HL-60 (cell line): ENCODE measurements at regions not wholly inside any gene's neighbourhood (a gene's known extent, or its start where the extent isn't known, plus 50 kb on each side); places are given as distances from the start of the nearest gene placed in this dataset.

ENCODE experiments used
- DNase-seq, 2 experiments: peaks; one replicate each; pipeline ENCODE4 v3.0.0-alpha.2; 2010 to 2020; ENCODE audit warnings: low read depth in 1 of 2, low spot score in 1 of 2
- H3K27ac ChIP-seq: fragments of 250-450 bp; sonication (Bioruptor Pico); replicated peaks from 2 replicates; pipeline ENCODE4 v1.5.1; 2020; ENCODE audit warnings: mild to moderate bottlenecking, moderate library complexity
- H3K27me3 ChIP-seq: fragments of 250-450 bp; sonication (Bioruptor Pico); 2 replicates; pipeline ENCODE4 v1.5.1; 2021; ENCODE audit warnings: mild to moderate bottlenecking, moderate library complexity; ENCODE audit not compliant: insufficient read depth, poor library complexity, severe bottlenecking
- H3K4me3 ChIP-seq: replicated peaks from 2 replicates; pipeline ENCODE4 v1.5.1; 2011; ENCODE audit warnings: mild to moderate bottlenecking, control low read depth, low read length; ENCODE audit not compliant: insufficient read depth
- GABPA ChIP-seq: IDR thresholded peaks from 2 replicates; pipeline ENCODE4 v1.6.1; 2012; ENCODE audit warnings: low read depth
- POLR2AphosphoS5 ChIP-seq: IDR thresholded peaks from 2 replicates; pipeline ENCODE4 v1.6.1; 2012; ENCODE audit warnings: low read depth
- REST ChIP-seq: IDR thresholded peaks from 2 replicates; pipeline ENCODE4 v1.6.1; 2012; ENCODE audit warnings: low read depth; ENCODE audit not compliant: insufficient replicate concordance
- SPI1 ChIP-seq: IDR thresholded peaks from 2 replicates; pipeline ENCODE4 v1.6.1; 2012; ENCODE audit warnings: low read depth, mild to moderate bottlenecking, borderline replicate concordance
- TF ChIP-seq, protein P1 (sequence below): IDR thresholded peaks from one replicate; pipeline ENCODE4 v1.5.1; 2011; ENCODE audit warnings: low read length, control low read depth, inconsistent platforms; ENCODE audit not compliant: insufficient read depth

DNA sequence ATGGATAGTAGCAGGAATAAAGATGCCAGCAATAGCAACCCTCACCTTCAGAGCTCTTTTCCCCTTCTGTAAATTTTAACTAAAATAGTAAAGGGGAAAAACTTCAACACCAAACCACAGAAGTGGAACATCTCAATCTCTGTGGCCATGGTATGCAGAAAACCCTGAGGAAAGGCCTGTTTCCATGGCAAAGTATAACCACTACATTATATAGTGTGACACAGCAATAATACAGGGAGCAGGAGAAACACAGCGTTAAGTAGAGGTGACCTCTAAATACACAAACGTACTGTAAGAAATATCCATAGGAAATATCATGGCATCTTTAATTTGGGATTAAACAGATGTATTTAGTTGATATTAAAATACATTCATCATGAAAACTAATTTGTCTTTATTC lies 106.4 kb downstream of the SLC24A2 start:
- H3K4me3 ChIP-seq: no peak overlapping the region
- H3K27me3 ChIP-seq: no peaks in the 10 kb centered on the region
- no peak for DNase-seq
- TF ChIP-seq, protein P1, sequence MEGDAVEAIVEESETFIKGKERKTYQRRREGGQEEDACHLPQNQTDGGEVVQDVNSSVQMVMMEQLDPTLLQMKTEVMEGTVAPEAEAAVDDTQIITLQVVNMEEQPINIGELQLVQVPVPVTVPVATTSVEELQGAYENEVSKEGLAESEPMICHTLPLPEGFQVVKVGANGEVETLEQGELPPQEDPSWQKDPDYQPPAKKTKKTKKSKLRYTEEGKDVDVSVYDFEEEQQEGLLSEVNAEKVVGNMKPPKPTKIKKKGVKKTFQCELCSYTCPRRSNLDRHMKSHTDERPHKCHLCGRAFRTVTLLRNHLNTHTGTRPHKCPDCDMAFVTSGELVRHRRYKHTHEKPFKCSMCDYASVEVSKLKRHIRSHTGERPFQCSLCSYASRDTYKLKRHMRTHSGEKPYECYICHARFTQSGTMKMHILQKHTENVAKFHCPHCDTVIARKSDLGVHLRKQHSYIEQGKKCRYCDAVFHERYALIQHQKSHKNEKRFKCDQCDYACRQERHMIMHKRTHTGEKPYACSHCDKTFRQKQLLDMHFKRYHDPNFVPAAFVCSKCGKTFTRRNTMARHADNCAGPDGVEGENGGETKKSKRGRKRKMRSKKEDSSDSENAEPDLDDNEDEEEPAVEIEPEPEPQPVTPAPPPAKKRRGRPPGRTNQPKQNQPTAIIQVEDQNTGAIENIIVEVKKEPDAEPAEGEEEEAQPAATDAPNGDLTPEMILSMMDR: no peak
- TF ChIP-seq SPI1 (no peak), GABPA (no peak), POLR2AphosphoS5 (no peak), REST (no peak)
- no peak overlapping the region for H3K27ac ChIP-seq

DNA sequence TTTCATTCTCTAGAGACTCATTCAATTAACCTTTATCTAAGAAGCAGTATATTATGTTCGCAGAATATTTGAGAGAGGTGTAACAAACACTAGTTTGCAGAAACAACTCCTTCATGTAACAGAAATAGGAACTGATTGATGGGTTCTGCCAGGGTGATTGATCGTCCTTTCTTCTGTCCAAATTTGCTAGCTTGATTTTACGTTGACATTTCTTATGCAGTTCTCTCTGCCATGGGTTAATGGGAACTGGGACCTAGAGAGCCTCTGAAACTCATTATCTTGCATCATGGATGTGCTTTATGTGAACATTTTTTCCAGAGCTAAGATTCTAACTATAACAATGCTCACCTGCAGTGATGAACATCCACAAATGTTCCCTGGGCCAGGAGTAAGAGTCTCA lies 107.0 kb downstream of the SLC24A2 start:
- no peak for DNase-seq
- Histone ChIP-seq H3K27ac (no peak overlapping the region), H3K4me3 (no peak overlapping the region), H3K27me3 (no peaks in the 10 kb centered on the region)
- TF ChIP-seq, protein P1: no peak
- TF ChIP-seq SPI1 (no peak), GABPA (no peak), REST (no peak), POLR2AphosphoS5 (no peak)

- Histone ChIP-seq H3K4me3 (no peak overlapping the region), H3K27me3 (no peaks in the 10 kb centered on the region), H3K27ac (no peak overlapping the region)
- no peak for DNase-seq
- TF ChIP-seq SPI1 (no peak), POLR2AphosphoS5 (no peak), REST (no peak), GABPA (no peak)
- TF ChIP-seq, protein P1: no peak
These were observed 110.9 kb downstream of the SLC24A2 start for GRCh38 chr9:19677924-19678323.
